ENCODE measurements at regions not wholly inside any gene's neighbourhood (a gene's known extent, or its start where the extent isn't known, plus 50 kb on each side); places are given as distances from the start of the nearest gene placed in this dataset.

DNA sequence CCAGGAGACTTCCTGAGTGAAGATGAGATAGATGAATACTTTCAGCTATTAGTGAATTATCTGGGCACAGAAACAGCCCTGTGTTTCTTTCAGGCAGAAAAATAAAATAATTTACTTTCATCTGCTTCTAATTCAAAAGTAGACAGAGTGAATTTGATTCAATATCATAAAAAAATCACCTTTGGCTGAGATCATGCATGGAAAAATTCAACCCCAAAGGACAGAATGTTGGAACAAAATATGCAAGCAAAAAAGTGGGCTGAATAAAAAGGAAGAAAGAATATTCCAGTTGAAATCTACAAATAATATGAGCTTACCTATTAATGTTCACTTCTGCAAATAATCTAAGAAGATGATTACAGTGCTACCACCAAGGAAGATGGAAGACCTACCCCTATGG, 546.9 kb downstream of the TFAP2B start (continued):
- TF ChIP-seq PPARA (CRISPR knock-in tag; IDR thresholded peaks at IDR 0.05; ENCODE audit: borderline replicate concordance) (no peak), ZNF70 (CRISPR knock-in tag; IDR thresholded peaks at IDR 0.05) (no peak), ZNF8 (CRISPR knock-in tag; IDR thresholded peaks at IDR 0.05) (no peak)

DNA sequence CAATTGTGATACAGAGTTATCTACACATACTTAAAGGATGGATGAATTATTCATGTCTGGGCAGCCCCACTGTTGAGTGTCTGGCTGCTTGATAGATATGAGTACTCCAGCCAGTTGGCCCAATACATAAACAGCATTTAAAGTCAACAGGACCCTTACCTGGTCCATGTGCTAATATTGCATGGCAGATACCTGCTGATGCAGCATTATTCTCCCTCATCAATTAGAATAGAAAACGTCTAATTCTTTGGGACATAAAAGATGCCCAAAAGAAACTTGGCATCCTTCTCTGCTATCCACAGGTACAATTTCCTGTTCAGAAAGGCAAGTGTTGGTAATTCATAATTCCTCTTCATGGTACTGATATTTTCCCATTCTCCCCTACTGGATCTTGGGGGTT, 550.8 kb downstream of the TFAP2B start:
- TF ChIP-seq ZNF70 (CRISPR knock-in tag; IDR thresholded peaks at IDR 0.05) (no peak), ZNF565 (CRISPR knock-in tag; conservative IDR thresholded peaks at IDR 0.05; ENCODE audit: low read depth) (no peak), CSDC2 (CRISPR knock-in tag; IDR thresholded peaks at IDR 0.05) (no peak), TOX (CRISPR knock-in tag; IDR thresholded peaks at IDR 0.05; ENCODE audit: borderline replicate concordance) (no peak), SNAI2 (CRISPR knock-in tag; IDR thresholded peaks at IDR 0.05) (no peak), RARB (CRISPR knock-in tag; IDR thresholded peaks at IDR 0.05) (no peak), BACH2 (CRISPR knock-in tag; IDR thresholded peaks at IDR 0.05; ENCODE audit: borderline replicate concordance) (no peak), ZFP30 (CRISPR knock-in tag; IDR thresholded peaks at IDR 0.05) (no peak), ESRRG (CRISPR knock-in tag; IDR thresholded peaks at IDR 0.05) (no peak), GLIS3 (CRISPR knock-in tag; IDR thresholded peaks at IDR 0.05) (no peak), ISL1 (CRISPR knock-in tag; IDR thresholded peaks at IDR 0.05) (no peak), ZC3H10 (CRISPR knock-in tag; IDR thresholded peaks at IDR 0.05) (no peak), ZNF8 (CRISPR knock-in tag; IDR thresholded peaks at IDR 0.05) (no peak)
- TF ChIP-seq, protein P1, sequence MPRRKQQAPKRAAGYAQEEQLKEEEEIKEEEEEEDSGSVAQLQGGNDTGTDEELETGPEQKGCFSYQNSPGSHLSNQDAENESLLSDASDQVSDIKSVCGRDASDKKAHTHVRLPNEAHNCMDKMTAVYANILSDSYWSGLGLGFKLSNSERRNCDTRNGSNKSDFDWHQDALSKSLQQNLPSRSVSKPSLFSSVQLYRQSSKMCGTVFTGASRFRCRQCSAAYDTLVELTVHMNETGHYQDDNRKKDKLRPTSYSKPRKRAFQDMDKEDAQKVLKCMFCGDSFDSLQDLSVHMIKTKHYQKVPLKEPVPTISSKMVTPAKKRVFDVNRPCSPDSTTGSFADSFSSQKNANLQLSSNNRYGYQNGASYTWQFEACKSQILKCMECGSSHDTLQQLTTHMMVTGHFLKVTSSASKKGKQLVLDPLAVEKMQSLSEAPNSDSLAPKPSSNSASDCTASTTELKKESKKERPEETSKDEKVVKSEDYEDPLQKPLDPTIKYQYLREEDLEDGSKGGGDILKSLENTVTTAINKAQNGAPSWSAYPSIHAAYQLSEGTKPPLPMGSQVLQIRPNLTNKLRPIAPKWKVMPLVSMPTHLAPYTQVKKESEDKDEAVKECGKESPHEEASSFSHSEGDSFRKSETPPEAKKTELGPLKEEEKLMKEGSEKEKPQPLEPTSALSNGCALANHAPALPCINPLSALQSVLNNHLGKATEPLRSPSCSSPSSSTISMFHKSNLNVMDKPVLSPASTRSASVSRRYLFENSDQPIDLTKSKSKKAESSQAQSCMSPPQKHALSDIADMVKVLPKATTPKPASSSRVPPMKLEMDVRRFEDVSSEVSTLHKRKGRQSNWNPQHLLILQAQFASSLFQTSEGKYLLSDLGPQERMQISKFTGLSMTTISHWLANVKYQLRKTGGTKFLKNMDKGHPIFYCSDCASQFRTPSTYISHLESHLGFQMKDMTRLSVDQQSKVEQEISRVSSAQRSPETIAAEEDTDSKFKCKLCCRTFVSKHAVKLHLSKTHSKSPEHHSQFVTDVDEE (CRISPR knock-in tag; IDR thresholded peaks at IDR 0.05): no peak
- TF ChIP-seq, protein P2, sequence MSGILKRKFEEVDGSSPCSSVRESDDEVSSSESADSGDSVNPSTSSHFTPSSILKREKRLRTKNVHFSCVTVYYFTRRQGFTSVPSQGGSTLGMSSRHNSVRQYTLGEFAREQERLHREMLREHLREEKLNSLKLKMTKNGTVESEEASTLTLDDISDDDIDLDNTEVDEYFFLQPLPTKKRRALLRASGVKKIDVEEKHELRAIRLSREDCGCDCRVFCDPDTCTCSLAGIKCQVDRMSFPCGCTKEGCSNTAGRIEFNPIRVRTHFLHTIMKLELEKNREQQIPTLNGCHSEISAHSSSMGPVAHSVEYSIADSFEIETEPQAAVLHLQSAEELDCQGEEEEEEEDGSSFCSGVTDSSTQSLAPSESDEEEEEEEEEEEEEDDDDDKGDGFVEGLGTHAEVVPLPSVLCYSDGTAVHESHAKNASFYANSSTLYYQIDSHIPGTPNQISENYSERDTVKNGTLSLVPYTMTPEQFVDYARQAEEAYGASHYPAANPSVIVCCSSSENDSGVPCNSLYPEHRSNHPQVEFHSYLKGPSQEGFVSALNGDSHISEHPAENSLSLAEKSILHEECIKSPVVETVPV (CRISPR knock-in tag; IDR thresholded peaks at IDR 0.05): no peak
- TF ChIP-seq, protein P3, sequence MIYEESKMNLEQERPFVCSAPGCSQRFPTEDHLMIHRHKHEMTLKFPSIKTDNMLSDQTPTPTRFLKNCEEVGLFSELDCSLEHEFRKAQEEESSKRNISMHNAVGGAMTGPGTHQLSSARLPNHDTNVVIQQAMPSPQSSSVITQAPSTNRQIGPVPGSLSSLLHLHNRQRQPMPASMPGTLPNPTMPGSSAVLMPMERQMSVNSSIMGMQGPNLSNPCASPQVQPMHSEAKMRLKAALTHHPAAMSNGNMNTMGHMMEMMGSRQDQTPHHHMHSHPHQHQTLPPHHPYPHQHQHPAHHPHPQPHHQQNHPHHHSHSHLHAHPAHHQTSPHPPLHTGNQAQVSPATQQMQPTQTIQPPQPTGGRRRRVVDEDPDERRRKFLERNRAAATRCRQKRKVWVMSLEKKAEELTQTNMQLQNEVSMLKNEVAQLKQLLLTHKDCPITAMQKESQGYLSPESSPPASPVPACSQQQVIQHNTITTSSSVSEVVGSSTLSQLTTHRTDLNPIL (CRISPR knock-in tag; IDR thresholded peaks at IDR 0.05; ENCODE audit: low read depth): no peak
- TF ChIP-seq, protein P4, sequence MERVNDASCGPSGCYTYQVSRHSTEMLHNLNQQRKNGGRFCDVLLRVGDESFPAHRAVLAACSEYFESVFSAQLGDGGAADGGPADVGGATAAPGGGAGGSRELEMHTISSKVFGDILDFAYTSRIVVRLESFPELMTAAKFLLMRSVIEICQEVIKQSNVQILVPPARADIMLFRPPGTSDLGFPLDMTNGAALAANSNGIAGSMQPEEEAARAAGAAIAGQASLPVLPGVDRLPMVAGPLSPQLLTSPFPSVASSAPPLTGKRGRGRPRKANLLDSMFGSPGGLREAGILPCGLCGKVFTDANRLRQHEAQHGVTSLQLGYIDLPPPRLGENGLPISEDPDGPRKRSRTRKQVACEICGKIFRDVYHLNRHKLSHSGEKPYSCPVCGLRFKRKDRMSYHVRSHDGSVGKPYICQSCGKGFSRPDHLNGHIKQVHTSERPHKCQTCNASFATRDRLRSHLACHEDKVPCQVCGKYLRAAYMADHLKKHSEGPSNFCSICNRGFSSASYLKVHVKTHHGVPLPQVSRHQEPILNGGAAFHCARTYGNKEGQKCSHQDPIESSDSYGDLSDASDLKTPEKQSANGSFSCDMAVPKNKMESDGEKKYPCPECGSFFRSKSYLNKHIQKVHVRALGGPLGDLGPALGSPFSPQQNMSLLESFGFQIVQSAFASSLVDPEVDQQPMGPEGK (CRISPR knock-in tag; IDR thresholded peaks at IDR 0.05; ENCODE audit: borderline replicate concordance): no peak
- no peak for ATAC-seq

DNA sequence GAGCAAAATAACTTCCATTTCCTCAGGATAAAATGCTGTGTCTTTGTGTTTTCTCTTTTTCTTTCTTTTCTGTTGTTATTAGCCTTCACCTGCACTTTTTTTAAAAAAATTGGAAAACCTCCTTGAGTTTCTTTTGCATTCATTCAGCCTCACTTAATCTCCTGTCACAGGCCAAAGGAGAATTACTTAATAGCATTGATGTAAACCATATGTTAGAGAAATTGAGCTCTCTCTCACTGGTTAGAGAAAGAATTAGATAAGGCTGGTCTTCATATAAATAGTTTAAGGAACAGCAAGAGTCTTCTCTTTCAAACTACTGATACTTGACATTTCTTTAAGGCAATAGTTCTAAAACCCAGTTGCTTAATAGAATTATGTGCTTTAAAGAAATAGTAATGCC, 564.2 kb downstream of the TFAP2B start:
- no peak for ATAC-seq

DNA sequence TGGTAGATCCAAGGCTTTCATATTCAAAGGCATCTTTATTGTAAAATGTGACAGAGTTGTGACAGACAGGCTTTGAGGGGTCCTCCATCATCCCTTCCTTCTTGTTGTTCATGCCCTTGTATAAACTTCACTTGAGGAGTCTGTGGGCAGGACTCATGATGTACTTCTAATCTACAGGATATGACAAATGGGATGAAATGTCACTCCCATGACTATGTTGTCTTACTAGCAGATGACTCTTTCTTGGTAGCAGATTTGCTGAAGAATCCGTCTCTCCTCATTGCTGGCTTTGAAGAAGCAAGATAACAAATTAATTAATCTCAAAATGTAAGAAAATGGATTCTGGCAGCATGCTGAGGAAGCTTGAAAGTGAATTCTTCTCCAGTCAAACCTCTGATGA, 566.1 kb downstream of the TFAP2B start:
- ATAC-seq: no peak
- TF ChIP-seq PPARA (CRISPR knock-in tag; IDR thresholded peaks at IDR 0.05; ENCODE audit: borderline replicate concordance) (no peak), ZC3H10 (CRISPR knock-in tag; IDR thresholded peaks at IDR 0.05) (no peak), ISL1 (CRISPR knock-in tag; IDR thresholded peaks at IDR 0.05) (no peak), ZNF8 (CRISPR knock-in tag; IDR thresholded peaks at IDR 0.05) (no peak), TOX (CRISPR knock-in tag; IDR thresholded peaks at IDR 0.05; ENCODE audit: borderline replicate concordance) (no peak), TCF4 (CRISPR knock-in tag; IDR thresholded peaks at IDR 0.05; ENCODE audit: borderline replicate concordance) (no peak), ZNF565 (CRISPR knock-in tag; conservative IDR thresholded peaks at IDR 0.05; ENCODE audit: low read depth) (no peak), ESRRG (CRISPR knock-in tag; IDR thresholded peaks at IDR 0.05) (no peak), ZFP3 (CRISPR knock-in tag; IDR thresholded peaks at IDR 0.05) (no peak)
- TF ChIP-seq, protein P5, sequence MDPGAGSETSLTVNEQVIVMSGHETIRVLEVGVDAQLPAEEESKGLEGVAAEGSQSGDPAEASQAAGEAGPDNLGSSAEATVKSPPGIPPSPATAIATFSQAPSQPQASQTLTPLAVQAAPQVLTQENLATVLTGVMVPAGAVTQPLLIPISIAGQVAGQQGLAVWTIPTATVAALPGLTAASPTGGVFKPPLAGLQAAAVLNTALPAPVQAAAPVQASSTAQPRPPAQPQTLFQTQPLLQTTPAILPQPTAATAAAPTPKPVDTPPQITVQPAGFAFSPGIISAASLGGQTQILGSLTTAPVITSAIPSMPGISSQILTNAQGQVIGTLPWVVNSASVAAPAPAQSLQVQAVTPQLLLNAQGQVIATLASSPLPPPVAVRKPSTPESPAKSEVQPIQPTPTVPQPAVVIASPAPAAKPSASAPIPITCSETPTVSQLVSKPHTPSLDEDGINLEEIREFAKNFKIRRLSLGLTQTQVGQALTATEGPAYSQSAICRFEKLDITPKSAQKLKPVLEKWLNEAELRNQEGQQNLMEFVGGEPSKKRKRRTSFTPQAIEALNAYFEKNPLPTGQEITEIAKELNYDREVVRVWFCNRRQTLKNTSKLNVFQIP (CRISPR knock-in tag; IDR thresholded peaks at IDR 0.05; ENCODE audit: borderline replicate concordance, low read depth): no peak
- TF ChIP-seq, protein P2 (CRISPR knock-in tag; IDR thresholded peaks at IDR 0.05): no peak
- TF ChIP-seq, protein P1 (CRISPR knock-in tag; IDR thresholded peaks at IDR 0.05): no peak

More for the DNA sequence above, 564.2 kb downstream of the TFAP2B start:
- peak; percentile 63 for TF ChIP-seq ISL1 (CRISPR knock-in tag; IDR thresholded peaks at IDR 0.05)
- TF ChIP-seq ZC3H10 (CRISPR knock-in tag; IDR thresholded peaks at IDR 0.05): no peak
- peak; percentile 60 for TF ChIP-seq TCF4 (CRISPR knock-in tag; IDR thresholded peaks at IDR 0.05; ENCODE audit: borderline replicate concordance)
- TF ChIP-seq RARB (CRISPR knock-in tag; IDR thresholded peaks at IDR 0.05): no peak
- TF ChIP-seq ZNF70 (CRISPR knock-in tag; IDR thresholded peaks at IDR 0.05): no peak
- TF ChIP-seq TOX (CRISPR knock-in tag; IDR thresholded peaks at IDR 0.05; ENCODE audit: borderline replicate concordance): no peak
- no peak for TF ChIP-seq GLIS3 (CRISPR knock-in tag; IDR thresholded peaks at IDR 0.05)

Data from SK-N-SH treated with all-trans-retinoic acid at 6 μM for 48 hours (cell line).